Spinal cord (tissue), 9 donors: ENCODE measurements at regions not wholly inside any gene's neighbourhood (a gene's known extent, or its start where the extent isn't known, plus 50 kb on each side); places are given as distances from the start of the nearest gene placed in this dataset.
A peak's percentile ranks its signal among the peaks of the same experiment; 100 is the strongest.
"Not testable (repeated sequence)": the region's sequence is repeated elsewhere in the genome, so short reads cannot be mapped to it uniquely, and the experiment has no call there.

Experiments
- DNase-seq, 6 donors: peaks; one replicate each; pipeline versions ENCODE4 v3.0.0 to v3.0.0-alpha.2; 2013 to 2015; ENCODE audit warnings: low spot score in 6 of 6, low read depth in 4 of 6
- H3K27ac ChIP-seq: one replicate; pipeline ENCODE4 v1.5.1; 2013; ENCODE audit warnings: low read depth, low read length, control low read depth
- H3K27me3 ChIP-seq: one replicate; pipeline ENCODE4 v1.6.1; 2013; ENCODE audit warnings: low read length; ENCODE audit not compliant: control insufficient read depth, insufficient read depth
- H3K36me3 ChIP-seq: one replicate; pipeline ENCODE4 v1.6.1; 2013; ENCODE audit warnings: low read length; ENCODE audit not compliant: control insufficient read depth, insufficient read depth
- H3K4me1 ChIP-seq: one replicate; pipeline ENCODE4 v1.6.1; 2013; ENCODE audit warnings: low read length; ENCODE audit not compliant: control insufficient read depth, insufficient read depth
- H3K4me3 ChIP-seq: one replicate; pipeline ENCODE4 v1.5.1; 2013; ENCODE audit warnings: low read depth, low read length, control low read depth
- H3K9me3 ChIP-seq: one replicate; pipeline ENCODE4 v1.6.1; 2013; ENCODE audit warnings: low read length; ENCODE audit not compliant: control insufficient read depth, insufficient read depth
- WGBS: methylation state at CpG from one replicate; pipeline ENCODE4 v1.1.5; 2013; ENCODE audit warnings: missing lambda C conversion rate; ENCODE audit not compliant: insufficient coverage; 5-methylcytosine and 5-hydroxymethylcytosine counted together
- donor health status: healthy.

- Histone ChIP-seq H3K4me3 (no peak overlapping the region), H3K9me3 (no peaks in the 10 kb centered on the region), H3K4me1 (no peaks in the 10 kb centered on the region), H3K27ac (no peak overlapping the region), H3K36me3 (no peaks in the 10 kb centered on the region), H3K27me3 (no peaks in the 10 kb centered on the region)
- peak in 1 of 6 donors; percentile 48 for DNase-seq
- WGBS: no CpG with 5 or more reads among the region's 1 CpG
Measured at GRCh38 chr18:71036783-71037182, 747.9 kb downstream of the SOCS6 start.

- H3K9me3 ChIP-seq, H3K27me3 ChIP-seq, H3K4me1 ChIP-seq, DNase-seq, H3K27ac ChIP-seq, H3K36me3 ChIP-seq, H3K4me3 ChIP-seq: not testable (repeated sequence)
- WGBS: 93% methylated on average over 35 of the region's 46 CpGs
Measured at GRCh38 chr18:71031296-71032191, 742.7 kb downstream of the SOCS6 start.

GRCh38 chr18:71030085-71030484 lies 741.2 kb downstream of the SOCS6 start:
- 98% methylated on average over 5 of the region's 8 CpGs for WGBS
- not testable (repeated sequence) for H3K27me3 ChIP-seq, H3K4me3 ChIP-seq, H3K36me3 ChIP-seq, DNase-seq, H3K4me1 ChIP-seq, H3K27ac ChIP-seq, H3K9me3 ChIP-seq

GRCh38 chr18:71028285-71028762 lies 739.5 kb downstream of the SOCS6 start:
- DNase-seq: no peak
- H3K27ac ChIP-seq: no peak overlapping the region
- H3K4me1 ChIP-seq: no peaks in the 10 kb centered on the region
- no peak overlapping the region for H3K4me3 ChIP-seq
- H3K27me3 ChIP-seq: no peaks in the 10 kb centered on the region
- no peaks in the 10 kb centered on the region for H3K9me3 ChIP-seq
- H3K36me3 ChIP-seq: no peaks in the 10 kb centered on the region
- 91% methylated on average over 19 of the region's 19 CpGs for WGBS

- WGBS: 100% methylated on average over 4 of the region's 4 CpGs
- Histone ChIP-seq H3K27ac (no peak overlapping the region), H3K9me3 (no peaks in the 10 kb centered on the region), H3K4me3 (no peak overlapping the region), H3K36me3 (no peaks in the 10 kb centered on the region), H3K27me3 (no peaks in the 10 kb centered on the region), H3K4me1 (no peaks in the 10 kb centered on the region)
- DNase-seq: no peak
Measured at GRCh38 chr18:71027531-71027930, 738.7 kb downstream of the SOCS6 start.

- Histone ChIP-seq H3K27ac (no peak overlapping the region), H3K9me3 (no peaks in the 10 kb centered on the region), H3K36me3 (no peaks in the 10 kb centered on the region), H3K4me1 (no peaks in the 10 kb centered on the region), H3K4me3 (no peak overlapping the region), H3K27me3 (no peaks in the 10 kb centered on the region)
- WGBS: no CpG with 5 or more reads among the region's 6 CpGs
- DNase-seq: no peak
Measured at GRCh38 chr18:71025505-71026225, 736.8 kb downstream of the SOCS6 start.

GRCh38 chr18:71022389-71022788 lies 733.5 kb downstream of the SOCS6 start:
- no peaks in the 10 kb centered on the region for H3K36me3 ChIP-seq
- DNase-seq: no peak
- H3K4me3 ChIP-seq: no peak overlapping the region
- no peaks in the 10 kb centered on the region for H3K4me1 ChIP-seq
- H3K27me3 ChIP-seq: no peaks in the 10 kb centered on the region
- H3K9me3 ChIP-seq: no peaks in the 10 kb centered on the region
- WGBS: no CpG with 5 or more reads among the region's 1 CpG
- H3K27ac ChIP-seq: no peak overlapping the region

- no peaks in the 10 kb centered on the region for H3K9me3 ChIP-seq
- DNase-seq: no peak
- no peaks in the 10 kb centered on the region for H3K27me3 ChIP-seq
- no peaks in the 10 kb centered on the region for H3K36me3 ChIP-seq
- H3K27ac ChIP-seq: no peak overlapping the region
- 100% methylated on average over 1 of the region's 2 CpGs for WGBS
- H3K4me1 ChIP-seq: no peaks in the 10 kb centered on the region
- no peak overlapping the region for H3K4me3 ChIP-seq
Measured at GRCh38 chr18:71021030-71021362, 732.2 kb downstream of the SOCS6 start.

- no peak for DNase-seq
- Histone ChIP-seq H3K4me1 (no peaks in the 10 kb centered on the region), H3K27ac (no peak overlapping the region), H3K4me3 (no peak overlapping the region), H3K9me3 (no peaks in the 10 kb centered on the region), H3K27me3 (no peaks in the 10 kb centered on the region), H3K36me3 (no peaks in the 10 kb centered on the region)
- no CpG with 5 or more reads among the region's 3 CpGs for WGBS
Measured at GRCh38 chr18:71020342-71021029, 731.6 kb downstream of the SOCS6 start.
